PC-9 (cell line): ENCODE measurements at regions not wholly inside any gene's neighbourhood (a gene's known extent, or its start where the extent isn't known, plus 50 kb on each side); places are given as distances from the start of the nearest gene placed in this dataset.

Source experiments
- BruUV-seq: library from RNA; stranded (reverse); fragments of 400-500 nt; replicated peaks from 2 replicates; lab custom pipeline; 2021; lab: Mats Ljungman, UMichigan
- CTCF ChIA-PET: fragments of 300-600 bp; sonication (Branson Sonifier 250); formaldehyde crosslinking; loops from one replicate; lab custom pipeline; 2022; ENCODE audit warnings: antibody characterized with exemption; lab: Charles Lee
- POLR2A ChIA-PET: fragments of 300-600 bp; sonication (Branson Sonifier 250); formaldehyde crosslinking; loops from one replicate; lab custom pipeline; 2022; ENCODE audit warnings: antibody characterized with exemption; ENCODE audit not compliant: unreplicated experiment; lab: Charles Lee
- DNase-seq, 2 experiments: peaks; one replicate each; pipeline versions ENCODE4 v3.0.0 to v3.0.0-alpha.2; 2015 to 2022; ENCODE audit warnings: mixed read lengths in 1 of 2
- H2AFZ ChIP-seq: fragments of 200-600 bp; sonication (generic); 2 replicates; pipeline ENCODE4 v1.8.1; 2017; ENCODE audit warnings: antibody characterized with exemption
- H3F3A ChIP-seq: fragments of 200-600 bp; sonication (generic); 2 replicates; pipeline ENCODE4 v1.8.1; 2017; ENCODE audit warnings: antibody characterized with exemption, mild to moderate bottlenecking, low read depth; ENCODE audit not compliant: insufficient read depth
- H3K27ac ChIP-seq: fragments of 200-600 bp; sonication (generic); 2 replicates; pipeline ENCODE4 v1.6.1; 2016; ENCODE audit warnings: mixed run types
- H3K27me3 ChIP-seq: fragments of 200-600 bp; sonication (generic); 2 replicates; pipeline ENCODE4 v1.6.1; 2016; ENCODE audit warnings: low read depth, mixed run types; ENCODE audit not compliant: insufficient read depth
- H3K36me3 ChIP-seq: fragments of 200-600 bp; sonication (generic); 2 replicates; pipeline ENCODE4 v1.6.1; 2016; ENCODE audit warnings: low read depth, mixed run types
- H3K4me1 ChIP-seq: fragments of 200-600 bp; sonication (generic); replicated peaks from 2 replicates; pipeline ENCODE4 v1.6.1; 2016; ENCODE audit warnings: mixed run types; ENCODE audit not compliant: insufficient read depth
- H3K4me2 ChIP-seq: fragments of 200-600 bp; sonication (generic); 2 replicates; pipeline ENCODE4 v1.6.1; 2017; ENCODE audit warnings: mixed run types
- H3K4me3 ChIP-seq: fragments of 200-600 bp; sonication (generic); 2 replicates; pipeline ENCODE4 v1.6.1; 2016; ENCODE audit warnings: mixed run types
- H3K79me2 ChIP-seq: fragments of 200-600 bp; sonication (generic); 2 replicates; pipeline ENCODE4 v1.6.1; 2017; ENCODE audit warnings: low read depth, mixed run types
- H3K9me2 ChIP-seq: fragments of 200-600 bp; sonication (generic); 2 replicates; pipeline ENCODE4 v1.8.1; 2017; ENCODE audit warnings: mild to moderate bottlenecking; ENCODE audit not compliant: insufficient read depth
- H3K9me3 ChIP-seq: fragments of 200-600 bp; sonication (generic); 2 replicates; pipeline ENCODE4 v1.8.1; 2016; ENCODE audit warnings: low read depth; ENCODE audit not compliant: insufficient read depth
- H4K20me1 ChIP-seq: fragments of 200-600 bp; sonication (generic); 2 replicates; pipeline ENCODE4 v1.8.1; 2017; ENCODE audit not compliant: insufficient read depth
- CTCF ChIP-seq: fragments of 200-600 bp; sonication (generic); conservative IDR thresholded peaks from 2 replicates; pipeline ENCODE4 v1.6.1; 2017; ENCODE audit warnings: mixed run types, antibody characterized with exemption, mild to moderate bottlenecking, moderate library complexity
- EZH2 ChIP-seq: fragments of 200-600 bp; sonication (generic); IDR thresholded peaks from 2 replicates; pipeline ENCODE4 v1.8.0; 2017; ENCODE audit warnings: antibody characterized with exemption, low read depth
- intact Hi-C: fragments of 100-400 bp; cut with micrococcal nuclease; formaldehyde crosslinking; loops from one replicate; pipeline ENCODE4 v1.10.0; 2022; ENCODE audit not compliant: unreplicated experiment

DNA sequence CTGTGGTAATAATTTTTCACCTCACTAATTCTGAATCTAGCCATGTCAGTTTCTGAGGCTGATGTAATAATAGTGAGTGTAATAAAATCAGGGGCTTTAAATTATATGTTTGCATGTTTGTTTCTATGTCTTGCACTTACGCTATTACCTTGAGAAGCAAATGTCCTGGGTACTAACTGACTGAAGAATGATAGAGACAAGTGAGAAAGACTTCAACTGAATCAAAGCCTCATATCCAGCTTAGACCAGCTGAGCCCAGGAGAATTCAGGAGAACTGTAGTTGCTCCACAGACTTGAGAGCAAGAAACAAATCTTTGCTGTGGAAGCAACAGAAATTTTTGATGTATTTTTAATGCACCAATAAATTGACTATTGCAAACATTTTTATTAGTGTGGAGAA is 162.8 kb downstream of the MANEA start:
- BruUV-seq: no TSS peak
- Histone ChIP-seq H3K4me2 (no peak overlapping the region), H3F3A (no peaks in the 10 kb centered on the region), H3K27ac (no peak overlapping the region), H3K79me2 (no peaks in the 10 kb centered on the region), H3K4me3 (no peak overlapping the region), H4K20me1 (no peaks in the 10 kb centered on the region), H3K36me3 (no peaks in the 10 kb centered on the region), H3K9me3 (no peaks in the 10 kb centered on the region), H3K9me2 (no peaks in the 10 kb centered on the region), H2AFZ (no peak overlapping the region), H3K27me3 (no peaks in the 10 kb centered on the region), H3K4me1 (no peaks in the 10 kb centered on the region)
- intact Hi-C loops: no loop called here
- TF ChIP-seq EZH2 (no peak), CTCF (no peak)
- ChIA-PET CTCF (no interaction called here), POLR2A (no interaction called here)
- DNase-seq: no peak

DNA sequence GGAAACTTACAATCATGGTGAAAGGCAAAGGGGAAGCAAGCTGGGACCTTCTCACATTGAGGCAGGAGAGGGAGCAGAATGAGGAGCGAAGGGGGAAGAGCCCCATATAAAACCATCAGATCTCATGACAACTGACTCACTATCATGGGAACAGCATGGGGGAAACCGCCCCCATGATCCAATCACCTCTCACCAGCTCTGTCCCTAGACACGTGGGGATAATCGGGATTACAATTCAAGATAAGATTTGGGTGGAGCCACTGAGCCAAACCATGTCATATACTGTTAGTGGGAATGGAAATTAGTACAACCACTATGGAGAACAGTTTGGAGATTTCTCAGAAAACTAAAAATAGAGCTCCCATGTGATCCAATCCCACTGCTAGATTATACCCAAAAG is 163.7 kb downstream of the MANEA start:
- TF ChIP-seq EZH2 (no peak), CTCF (no peak)
- H3K9me3 ChIP-seq: no peaks in the 10 kb centered on the region
- no peaks in the 10 kb centered on the region for H3K36me3 ChIP-seq
- no peaks in the 10 kb centered on the region for H4K20me1 ChIP-seq
- H3K4me2 ChIP-seq: no peak overlapping the region
- DNase-seq: no peak
- H3K27ac ChIP-seq: no peak overlapping the region
- H3K9me2 ChIP-seq: no peaks in the 10 kb centered on the region
- H3K27me3 ChIP-seq: no peaks in the 10 kb centered on the region
- CTCF ChIA-PET: no interaction called here
- POLR2A ChIA-PET: no interaction called here
- H3F3A ChIP-seq: no peaks in the 10 kb centered on the region
- H3K79me2 ChIP-seq: no peaks in the 10 kb centered on the region
- BruUV-seq: no TSS peak
- no peak overlapping the region for H3K4me3 ChIP-seq
- H3K4me1 ChIP-seq: no peaks in the 10 kb centered on the region
- intact Hi-C loops: no loop called here
- H2AFZ ChIP-seq: no peak overlapping the region

GRCh38 chr6:95742767-95743289 is 165.5 kb downstream of the MANEA start:
- no TSS peak for BruUV-seq
- H3K4me3 ChIP-seq: no peak overlapping the region
- no peak overlapping the region for H3K27ac ChIP-seq
- H3F3A ChIP-seq: no peaks in the 10 kb centered on the region
- CTCF ChIA-PET: no interaction called here
- no peaks in the 10 kb centered on the region for H3K9me2 ChIP-seq
- no peak overlapping the region for H3K4me2 ChIP-seq
- H2AFZ ChIP-seq: no peak overlapping the region
- no peaks in the 10 kb centered on the region for H3K9me3 ChIP-seq
- no peaks in the 10 kb centered on the region for H4K20me1 ChIP-seq
- no peak for DNase-seq
- H3K36me3 ChIP-seq: no peaks in the 10 kb centered on the region
- H3K27me3 ChIP-seq: no peaks in the 10 kb centered on the region
- intact Hi-C loops: no loop called here
- POLR2A ChIA-PET: interaction anchor here (0.6 kb wide), 1 partner anchor 346 kb away, joined by 3 read pairs; no protein-coding TSS in a partner anchor
- no peak for TF ChIP-seq EZH2
- TF ChIP-seq CTCF: no peak
- no peaks in the 10 kb centered on the region for H3K4me1 ChIP-seq
- no peaks in the 10 kb centered on the region for H3K79me2 ChIP-seq
